Loucy (cell line): ENCODE measurements at regions not wholly inside any gene's neighbourhood (a gene's known extent, or its start where the extent isn't known, plus 50 kb on each side); places are given as distances from the start of the nearest gene placed in this dataset.

Experiments
- EZH2phosphoT487 ChIP-seq: fragments of 200-600 bp; IDR thresholded peaks from 2 replicates; pipeline ENCODE4 v1.6.1; 2018; ENCODE audit warnings: antibody characterized with exemption, mild to moderate bottlenecking, moderate library complexity, borderline replicate concordance
- TF ChIP-seq, protein P1 (sequence below): fragments of 200-600 bp; sonication (generic); conservative IDR thresholded peaks from 2 replicates; pipeline ENCODE4 v1.5.1; 2014; ENCODE audit warnings: mild to moderate bottlenecking, antibody characterized with exemption, low read length

DNA sequence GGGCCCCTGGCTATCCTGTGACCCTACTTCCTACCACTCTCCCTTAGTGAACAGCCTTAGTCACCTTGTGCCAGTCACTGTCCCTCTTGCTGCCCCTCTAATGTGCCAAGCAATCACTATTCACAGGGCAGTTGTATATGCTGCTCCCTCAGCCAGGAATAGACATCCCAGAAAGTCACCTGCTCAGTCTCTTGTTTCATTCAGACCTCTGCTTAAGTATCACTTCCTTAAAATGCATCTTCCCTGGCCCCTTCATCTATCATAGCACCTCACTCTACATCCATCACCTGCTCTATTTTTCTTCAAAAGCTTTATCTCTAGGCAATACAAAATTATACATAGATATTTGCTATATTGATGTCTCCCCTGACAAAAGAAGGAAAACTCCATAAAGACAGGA lies 328.4 kb upstream of the NFE2L3 start:
- TF ChIP-seq, protein P1, sequence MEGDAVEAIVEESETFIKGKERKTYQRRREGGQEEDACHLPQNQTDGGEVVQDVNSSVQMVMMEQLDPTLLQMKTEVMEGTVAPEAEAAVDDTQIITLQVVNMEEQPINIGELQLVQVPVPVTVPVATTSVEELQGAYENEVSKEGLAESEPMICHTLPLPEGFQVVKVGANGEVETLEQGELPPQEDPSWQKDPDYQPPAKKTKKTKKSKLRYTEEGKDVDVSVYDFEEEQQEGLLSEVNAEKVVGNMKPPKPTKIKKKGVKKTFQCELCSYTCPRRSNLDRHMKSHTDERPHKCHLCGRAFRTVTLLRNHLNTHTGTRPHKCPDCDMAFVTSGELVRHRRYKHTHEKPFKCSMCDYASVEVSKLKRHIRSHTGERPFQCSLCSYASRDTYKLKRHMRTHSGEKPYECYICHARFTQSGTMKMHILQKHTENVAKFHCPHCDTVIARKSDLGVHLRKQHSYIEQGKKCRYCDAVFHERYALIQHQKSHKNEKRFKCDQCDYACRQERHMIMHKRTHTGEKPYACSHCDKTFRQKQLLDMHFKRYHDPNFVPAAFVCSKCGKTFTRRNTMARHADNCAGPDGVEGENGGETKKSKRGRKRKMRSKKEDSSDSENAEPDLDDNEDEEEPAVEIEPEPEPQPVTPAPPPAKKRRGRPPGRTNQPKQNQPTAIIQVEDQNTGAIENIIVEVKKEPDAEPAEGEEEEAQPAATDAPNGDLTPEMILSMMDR = no peak
- no peak for TF ChIP-seq EZH2phosphoT487
